ENCODE measurements at regions not wholly inside any gene's neighbourhood (a gene's known extent, or its start where the extent isn't known, plus 50 kb on each side); places are given as distances from the start of the nearest gene placed in this dataset.
"Not testable (repeated sequence)": the region's sequence is repeated elsewhere in the genome, so short reads cannot be mapped to it uniquely, and the experiment has no call there.

DNA sequence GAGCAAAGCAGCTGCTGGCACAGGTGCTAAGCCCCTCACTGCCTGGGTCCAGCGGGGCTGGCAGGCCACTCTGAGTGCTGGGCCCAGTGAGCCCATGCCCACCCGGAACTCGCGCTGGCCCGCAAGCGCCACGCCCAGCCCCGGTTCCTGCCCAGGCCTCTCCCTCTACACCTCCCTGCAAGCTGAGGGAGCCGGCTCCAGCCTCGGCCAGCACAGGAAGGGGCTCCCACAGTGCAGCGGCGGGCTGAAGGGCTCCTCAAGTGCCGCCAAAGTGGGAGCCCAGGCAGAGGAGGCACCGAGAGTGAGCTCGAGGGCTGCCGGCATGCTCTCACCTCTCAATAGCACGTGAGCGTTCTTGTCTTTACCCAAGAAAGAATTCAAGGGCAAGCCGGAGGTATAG lies 219.5 kb upstream of the FRG2C start:
- not testable (repeated sequence) for DNase-seq (ENCODE audit: low read depth in 3 of 3)

DNA sequence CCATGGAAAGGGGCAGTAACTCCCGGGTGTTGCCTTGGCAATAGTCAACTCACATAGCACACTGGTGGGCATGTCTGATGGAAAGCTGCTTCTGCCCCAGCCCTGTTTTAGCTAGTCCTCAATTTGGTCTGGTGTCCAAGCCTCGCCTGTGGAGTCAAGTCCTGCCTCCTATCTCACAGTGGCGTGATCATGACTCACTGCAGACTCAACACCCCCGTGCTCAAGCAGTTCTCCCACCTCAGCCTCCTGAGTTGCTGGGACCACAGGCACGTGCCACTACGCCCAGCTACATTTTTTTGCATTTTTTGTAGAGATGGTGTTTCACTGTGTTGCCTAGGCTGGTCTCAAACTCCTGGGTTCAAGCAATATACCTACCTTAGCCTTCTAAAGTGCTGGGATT lies 218.9 kb upstream of the FRG2C start:
- not testable (repeated sequence) for DNase-seq (ENCODE audit: low read depth in 3 of 3)

DNA sequence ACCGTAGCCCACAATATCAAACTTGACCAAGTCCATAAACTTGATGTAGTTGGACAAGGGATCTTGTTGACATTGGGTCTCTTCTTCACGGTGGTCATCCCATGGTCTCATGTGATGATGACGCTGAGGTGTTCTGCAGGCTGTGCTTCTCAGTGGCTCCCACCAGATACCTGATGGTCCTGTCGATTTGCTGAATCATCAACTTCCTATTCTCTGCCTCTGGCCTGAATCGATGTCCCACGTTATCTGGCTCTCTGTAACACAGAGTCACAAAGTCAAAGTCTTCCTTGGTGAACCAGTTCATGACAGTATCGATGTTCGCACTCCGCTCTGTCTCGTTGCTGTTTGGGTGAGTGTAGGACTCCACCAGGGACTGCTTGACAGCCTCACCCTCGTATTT lies 217.2 kb upstream of the FRG2C start:
- not testable (repeated sequence) for DNase-seq (ENCODE audit: low read depth in 3 of 3)

DNA sequence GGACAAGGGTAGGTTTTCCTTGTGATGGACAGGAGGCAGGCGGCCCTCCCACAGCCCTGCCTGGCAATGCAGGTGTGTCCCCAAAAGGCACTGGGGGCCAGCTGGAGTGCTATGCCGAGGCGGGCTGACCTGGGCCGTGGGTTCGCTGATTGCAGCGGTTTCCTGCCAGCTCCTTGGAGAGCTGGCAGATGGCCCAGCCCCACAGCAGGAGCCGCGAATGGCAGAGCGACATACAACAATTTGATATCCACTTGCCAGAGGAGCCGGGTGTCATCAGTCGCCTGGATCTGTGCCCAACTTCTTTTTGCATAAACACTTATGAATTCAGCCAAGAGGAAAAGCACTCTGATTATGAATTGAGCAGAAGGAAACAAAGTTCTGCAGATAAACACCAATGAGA lies 210.8 kb upstream of the FRG2C start:
- not testable (repeated sequence) for DNase-seq (ENCODE audit: low read depth in 3 of 3)

DNA sequence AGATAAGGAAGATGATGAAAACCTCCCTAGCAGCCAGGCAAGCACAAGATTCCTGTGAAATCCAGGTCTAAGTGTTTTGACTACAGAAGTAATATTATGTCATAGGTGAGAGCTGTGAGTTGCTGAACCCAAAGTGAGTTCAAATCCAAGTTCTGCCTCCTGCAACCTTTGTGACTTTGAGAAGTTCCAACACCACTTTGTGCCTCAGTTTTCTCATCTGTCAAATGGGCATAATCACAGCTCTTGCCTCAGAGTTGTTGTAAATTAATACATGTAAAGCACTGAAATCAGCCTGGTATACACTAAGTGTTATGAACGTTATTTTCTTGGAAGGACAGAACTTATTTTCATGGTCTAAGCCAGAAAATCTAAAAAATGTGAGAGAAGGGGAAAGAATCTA lies 210.3 kb upstream of the FRG2C start:
- not testable (repeated sequence) for DNase-seq (ENCODE audit: low read depth in 3 of 3)

DNA sequence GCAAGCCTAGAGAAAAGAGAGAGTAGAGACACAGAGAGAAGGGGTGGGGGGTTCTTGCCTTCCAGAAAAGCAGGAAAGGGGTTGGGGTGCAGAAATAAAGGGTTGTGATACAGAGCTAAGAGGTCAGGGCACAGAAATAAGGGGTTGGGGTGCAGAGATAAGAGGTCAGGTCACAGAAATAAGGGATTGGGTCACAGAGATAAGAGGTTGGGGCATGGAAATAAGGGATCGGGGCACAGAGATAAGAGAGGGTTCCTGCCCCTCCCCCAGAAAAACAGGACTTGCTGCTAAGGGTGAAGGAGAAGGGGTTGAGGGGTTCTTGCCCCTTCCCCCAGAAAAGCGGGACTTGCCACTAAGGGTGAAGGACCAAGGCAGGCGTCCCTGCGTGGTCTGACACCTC lies 189.6 kb upstream of the FRG2C start:
- DNase-seq (ENCODE audit: low read depth in 3 of 3): not testable (repeated sequence)

DNA sequence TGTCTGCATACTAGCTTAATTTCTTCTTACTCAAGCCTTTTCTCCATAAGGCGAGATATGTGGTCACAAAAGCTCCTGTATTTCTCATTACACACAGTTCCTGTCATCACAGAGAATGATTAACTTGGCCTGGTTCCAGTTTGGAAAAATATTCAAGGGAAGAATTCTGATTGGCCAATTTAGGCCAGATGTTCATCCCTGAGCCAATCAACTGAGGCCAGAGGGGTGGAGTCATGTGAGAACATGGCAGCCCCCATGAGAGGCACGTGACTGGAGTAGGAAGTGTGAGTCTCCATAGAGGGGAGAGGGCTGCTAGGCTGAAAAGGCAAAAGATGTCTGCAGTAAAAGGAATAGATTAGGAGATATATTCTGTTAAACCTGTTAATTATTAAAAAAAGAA lies 167.5 kb upstream of the FRG2C start:
- DNase-seq (ENCODE audit: low read depth in 3 of 3): not testable (repeated sequence)

DNA sequence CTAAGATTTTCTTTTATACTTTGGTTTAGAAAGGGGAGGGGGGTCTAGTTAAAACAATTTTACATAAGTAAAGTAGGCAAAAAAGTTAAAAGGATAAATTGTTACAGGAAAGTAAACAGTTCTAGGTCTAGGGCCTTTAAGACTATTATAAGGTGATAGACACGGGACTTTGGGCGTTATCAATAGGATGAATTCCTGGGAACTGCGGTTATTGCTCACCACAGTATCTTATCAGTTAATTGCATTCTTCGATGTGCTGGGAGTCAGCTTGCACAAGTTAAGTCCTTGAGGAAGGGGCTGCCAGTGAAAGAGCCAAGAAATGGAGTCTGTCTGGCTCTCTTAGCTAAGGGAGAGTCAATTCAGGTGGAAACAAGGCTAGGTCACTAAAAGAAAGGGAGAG lies 163.8 kb upstream of the FRG2C start:
- DNase-seq (ENCODE audit: low read depth in 3 of 3): not testable (repeated sequence)

DNA sequence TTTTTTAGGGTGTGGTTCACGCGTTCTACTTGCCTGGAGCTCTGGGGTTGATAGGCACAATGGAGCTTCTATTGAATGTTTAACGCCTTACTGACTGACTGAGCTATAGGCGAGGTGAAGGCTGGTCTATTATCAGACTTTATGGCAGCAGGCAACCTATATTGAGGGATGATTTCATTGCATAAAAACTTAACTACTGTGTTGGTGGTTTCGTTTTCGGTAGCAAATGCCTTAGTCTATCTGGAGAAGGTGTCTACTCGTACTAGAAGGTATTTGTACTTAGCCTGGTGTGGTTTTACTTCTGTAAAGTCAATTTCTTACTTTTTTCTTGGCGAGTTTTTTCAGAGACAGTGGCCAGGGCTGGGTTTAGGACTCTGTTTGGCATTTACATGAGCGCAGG lies 162.0 kb upstream of the FRG2C start:
- DNase-seq (ENCODE audit: low read depth in 3 of 3): not testable (repeated sequence)

DNA sequence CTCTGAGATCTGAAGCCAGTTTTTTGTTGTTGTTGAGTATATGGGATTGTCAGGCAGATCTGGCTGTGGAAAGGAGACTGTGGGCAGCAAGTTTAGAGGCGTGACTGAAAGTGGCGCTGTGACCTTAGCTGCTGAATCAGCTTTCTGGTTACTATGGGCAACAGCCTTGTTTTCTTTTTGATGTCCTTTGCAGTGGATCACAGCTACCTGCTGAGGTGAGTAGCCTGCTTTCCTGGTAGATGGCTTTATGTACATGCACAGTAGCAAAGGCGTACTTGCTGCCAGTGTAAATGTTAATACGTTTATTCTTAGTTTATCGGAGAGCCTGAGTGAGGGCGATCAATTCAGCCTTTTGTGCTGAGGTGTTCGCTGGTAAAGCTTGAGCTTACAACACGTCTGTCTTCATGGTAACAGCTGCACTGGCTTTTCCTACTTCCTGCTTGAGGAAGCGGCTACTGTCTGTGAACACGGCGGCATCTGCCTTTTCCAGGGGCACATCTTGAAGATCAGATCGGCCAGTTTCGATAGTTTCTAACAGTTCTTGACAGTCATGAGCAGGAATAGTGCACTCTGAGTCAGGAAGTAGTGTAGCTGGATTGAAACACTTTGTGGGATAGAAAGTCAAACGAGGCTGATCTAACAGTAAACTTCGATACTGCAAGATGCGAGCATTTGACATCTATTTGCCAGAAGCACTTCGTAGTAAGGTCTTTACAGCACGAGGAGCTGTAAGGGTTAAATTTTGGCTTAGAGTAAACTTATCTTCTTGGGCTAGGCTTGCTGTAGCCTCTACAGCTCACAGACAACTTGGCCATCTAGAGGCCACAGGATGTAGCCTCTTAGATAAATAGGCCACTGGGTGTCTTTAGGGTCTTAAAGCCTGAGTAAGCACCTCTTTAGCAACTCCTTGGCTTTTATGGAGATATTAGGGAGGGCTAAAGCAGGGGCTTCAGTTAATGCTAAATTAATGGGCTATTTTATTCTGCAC lies 161.1 kb upstream of the FRG2C start:
- DNase-seq (ENCODE audit: low read depth in 3 of 3): not testable (repeated sequence)

DNA sequence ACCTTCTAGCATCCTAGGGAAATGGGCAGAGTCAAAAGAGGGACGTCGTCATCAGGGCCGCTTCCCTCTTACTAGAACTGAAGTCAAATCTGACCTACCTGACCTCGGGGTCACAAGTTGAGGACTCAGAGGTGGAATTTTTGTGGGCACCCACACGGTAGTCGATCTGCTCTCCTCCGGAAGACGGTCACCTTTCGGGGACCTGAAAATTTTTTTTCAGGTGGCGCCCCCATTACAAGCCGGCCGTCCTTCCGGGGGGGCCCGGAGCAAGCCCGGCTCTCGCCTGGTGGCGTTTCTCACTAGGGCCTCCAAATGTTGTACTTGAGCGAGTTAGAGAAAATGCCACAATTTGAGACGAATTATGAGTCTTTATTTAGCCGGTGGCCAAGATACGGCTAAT lies 157.5 kb upstream of the FRG2C start:
- no peak for DNase-seq (ENCODE audit: low read depth in 3 of 3)

DNA sequence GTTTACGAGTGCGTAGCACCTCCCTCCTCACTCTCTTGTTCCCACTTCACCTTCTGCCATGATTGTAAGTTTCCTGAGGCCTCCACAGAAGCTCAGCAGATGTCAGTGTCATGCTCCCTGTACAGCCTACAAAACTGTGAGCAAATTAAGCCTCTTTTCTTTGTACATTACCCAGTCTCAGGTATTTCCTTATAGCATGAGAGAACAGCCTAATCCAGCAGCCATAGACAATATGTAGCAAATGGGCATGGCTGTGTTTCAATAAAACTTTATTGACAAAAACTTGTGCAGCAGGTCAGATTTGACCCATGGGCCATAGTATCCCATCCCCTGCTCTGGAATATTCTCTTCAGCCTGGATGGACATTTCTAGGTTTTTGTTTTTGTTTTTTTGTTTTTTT lies 156.2 kb upstream of the FRG2C start:
- not testable (repeated sequence) for DNase-seq (ENCODE audit: low read depth in 3 of 3)

DNA sequence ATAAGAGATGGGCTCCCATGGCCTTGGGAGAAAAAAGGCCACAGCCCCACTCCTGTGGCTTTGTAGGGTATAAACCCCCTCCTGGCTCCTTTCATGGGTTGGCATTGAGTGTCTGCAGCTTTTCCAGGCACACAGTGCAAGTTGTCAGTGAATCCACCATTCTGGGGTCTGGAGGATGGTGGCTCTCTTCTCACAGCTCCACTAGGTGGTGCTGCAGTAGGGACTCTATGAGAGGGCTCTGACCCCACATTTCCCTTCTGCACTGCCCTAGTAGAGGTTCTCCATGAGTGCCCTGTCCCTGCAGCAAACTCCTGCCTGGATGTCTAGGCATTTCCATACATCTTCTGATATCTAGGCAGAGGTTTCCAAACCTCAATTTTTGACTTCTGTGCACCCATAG lies 136.5 kb upstream of the FRG2C start:
- DNase-seq (ENCODE audit: low read depth in 3 of 3): not testable (repeated sequence)

DNA sequence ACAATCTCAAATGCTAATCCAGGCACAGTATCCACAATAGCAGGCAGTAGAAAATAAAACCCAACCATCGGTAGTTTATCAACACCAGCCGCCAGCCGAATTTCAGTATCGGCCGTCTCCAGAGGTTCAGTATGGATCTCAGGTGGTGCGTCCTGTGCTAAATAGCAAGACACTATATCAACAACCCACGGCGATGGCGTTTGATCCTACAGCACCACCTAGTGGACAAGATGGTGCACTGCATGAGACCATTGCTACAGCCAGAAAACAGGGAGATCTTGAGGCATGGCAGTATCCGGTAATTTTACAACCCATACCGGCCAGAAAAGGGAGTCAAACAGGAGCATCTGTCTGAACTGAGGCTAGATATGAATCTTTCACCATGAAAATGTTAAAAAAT lies 112.0 kb upstream of the FRG2C start:
- not testable (repeated sequence) for DNase-seq (ENCODE audit: low read depth in 3 of 3)

DNA sequence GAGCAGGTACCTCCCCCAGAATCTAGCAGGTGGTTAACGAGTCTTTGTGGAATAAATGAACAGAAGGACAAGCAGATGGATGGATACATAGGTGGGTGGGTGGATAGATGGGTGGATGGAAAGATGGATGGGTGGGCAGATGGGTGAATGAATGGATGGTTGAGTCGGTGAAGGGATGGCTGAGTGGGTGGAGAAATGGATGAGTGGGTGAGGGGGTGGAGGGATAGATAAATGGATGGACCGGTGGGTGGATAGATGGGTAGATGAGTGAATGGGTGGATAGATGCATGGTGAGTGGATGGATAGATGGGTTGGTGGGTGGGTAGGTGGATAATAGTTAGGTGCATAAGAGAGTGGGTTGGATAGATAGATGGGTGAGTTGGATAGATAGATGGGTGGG lies 99.7 kb upstream of the FRG2C start:
- not testable (repeated sequence) for DNase-seq (ENCODE audit: low read depth in 3 of 3)

DNA sequence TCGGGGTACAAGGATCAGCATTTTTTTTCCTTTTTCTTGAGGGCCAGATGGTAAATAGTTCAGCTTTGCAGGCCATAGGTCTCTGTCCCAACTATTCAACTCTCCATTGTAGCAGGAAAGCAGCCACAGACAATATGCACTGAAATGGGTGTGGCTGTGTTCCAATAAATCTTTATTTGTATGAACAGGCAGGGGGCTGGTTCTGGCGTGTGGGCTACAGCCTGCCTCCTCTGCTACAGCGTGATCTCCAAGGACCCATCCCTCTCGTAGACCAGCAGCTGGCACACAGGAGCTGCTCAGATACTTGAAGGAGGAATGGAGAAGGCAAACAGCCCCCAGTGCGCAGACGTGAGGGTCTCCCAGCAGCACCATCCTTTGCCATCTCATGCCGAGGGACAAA lies 91.8 kb upstream of the FRG2C start:
- not testable (repeated sequence) for DNase-seq (ENCODE audit: low read depth in 3 of 3)

DNA sequence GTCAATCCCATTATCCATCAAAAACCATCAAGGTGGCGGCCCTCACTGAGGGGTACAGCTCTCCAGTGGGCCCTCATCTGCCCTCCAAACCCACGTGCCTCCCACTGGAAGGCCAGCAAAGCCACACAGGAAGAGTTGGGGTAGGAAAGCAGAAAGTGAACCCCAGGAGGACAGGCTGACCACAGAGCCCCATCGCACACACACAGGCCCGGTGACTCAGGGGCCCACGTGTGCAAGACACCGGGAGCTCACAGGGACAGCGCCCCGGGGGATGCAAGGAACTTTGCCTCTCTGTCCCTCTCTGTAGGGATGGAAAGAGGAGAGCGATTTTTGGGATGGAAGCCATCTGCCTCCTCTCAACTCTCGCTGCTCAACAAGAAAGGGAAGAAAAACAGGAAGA lies 85.0 kb upstream of the FRG2C start:
- not testable (repeated sequence) for DNase-seq (ENCODE audit: low read depth in 3 of 3)

DNA sequence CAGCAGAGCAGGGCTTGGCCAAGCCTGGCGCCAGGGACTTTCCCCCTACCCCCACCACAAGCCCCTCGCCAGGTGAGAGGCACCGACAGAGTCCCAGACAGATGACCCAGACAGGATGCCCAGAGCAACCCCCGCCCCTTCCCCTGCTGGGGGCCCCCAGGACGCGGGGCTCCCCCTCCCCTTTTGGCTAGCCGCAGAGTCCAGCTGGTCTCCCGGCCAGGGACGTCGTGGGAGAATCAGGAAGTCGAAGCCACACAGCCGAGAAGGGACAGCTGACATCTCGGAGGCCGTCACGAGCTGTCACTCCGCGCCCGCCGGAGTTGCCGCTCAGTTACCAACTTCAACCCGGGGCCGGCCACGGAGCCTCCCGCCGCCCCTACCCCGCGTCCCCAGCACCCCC lies 84.6 kb upstream of the FRG2C start:
- not testable (repeated sequence) for DNase-seq (ENCODE audit: low read depth in 3 of 3)

DNA sequence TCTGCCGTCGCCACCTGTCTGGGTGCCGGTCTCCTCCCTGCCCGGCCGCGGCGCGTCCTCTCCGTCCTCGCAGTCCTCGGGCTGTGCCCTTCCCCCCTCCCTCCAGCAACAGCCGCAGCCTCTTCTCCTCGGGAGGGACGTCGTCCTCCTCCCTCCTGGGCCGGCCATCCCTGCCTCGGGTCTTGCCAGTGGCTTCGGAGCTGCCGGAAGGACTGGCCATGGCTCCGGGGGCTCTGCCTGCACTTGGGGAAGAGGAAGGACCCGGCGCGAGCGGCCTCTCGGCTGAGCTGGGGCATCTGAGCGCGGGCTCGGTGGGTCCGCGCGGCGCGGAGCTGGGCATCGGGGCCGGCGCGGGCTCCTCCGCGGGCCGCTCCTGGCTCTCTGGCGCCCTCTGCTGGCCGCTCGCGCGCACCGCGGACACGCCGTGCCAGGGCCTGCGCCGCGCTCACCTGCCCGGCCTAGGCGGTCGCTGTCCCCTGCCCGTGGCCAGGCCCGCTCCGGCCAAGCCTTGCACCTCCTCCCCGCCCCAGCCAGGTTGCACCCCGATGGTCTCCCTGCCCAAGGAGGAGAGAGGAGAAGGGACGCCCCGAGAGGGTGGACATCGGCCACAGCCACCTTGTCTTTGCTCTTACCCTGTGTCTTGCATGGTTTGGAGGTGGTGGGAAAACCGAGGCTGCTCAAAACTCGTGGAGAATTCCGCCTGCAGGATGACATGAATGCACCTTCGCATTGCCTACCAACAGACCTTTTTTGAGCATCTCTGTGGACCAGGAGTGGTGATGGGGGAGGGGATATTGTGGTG lies 83.9 kb upstream of the FRG2C start:
- DNase-seq (ENCODE audit: low read depth in 3 of 3): peak in 2 of 3 experiments; percentile 20 to 35

DNA sequence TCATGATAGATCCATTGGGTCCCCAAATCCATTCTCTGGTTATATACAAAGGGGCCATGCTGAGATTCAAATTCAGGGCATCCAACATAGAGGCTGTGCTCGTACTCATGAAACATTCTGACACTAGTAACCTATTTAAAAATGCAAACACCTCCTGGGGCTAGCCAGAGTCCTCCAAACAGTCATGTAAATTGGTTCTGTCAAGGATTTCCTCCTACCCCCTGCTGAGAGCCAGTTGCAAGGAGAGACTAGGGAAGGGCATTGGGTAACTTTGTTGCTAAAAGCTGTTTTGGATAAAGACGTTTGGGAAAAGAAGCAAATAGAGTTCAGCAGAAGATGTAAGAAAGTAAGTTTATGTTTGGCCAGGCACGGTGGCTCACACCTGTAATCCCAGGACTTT lies 81.6 kb upstream of the FRG2C start:
- DNase-seq (ENCODE audit: low read depth in 3 of 3): not testable (repeated sequence)

DNA sequence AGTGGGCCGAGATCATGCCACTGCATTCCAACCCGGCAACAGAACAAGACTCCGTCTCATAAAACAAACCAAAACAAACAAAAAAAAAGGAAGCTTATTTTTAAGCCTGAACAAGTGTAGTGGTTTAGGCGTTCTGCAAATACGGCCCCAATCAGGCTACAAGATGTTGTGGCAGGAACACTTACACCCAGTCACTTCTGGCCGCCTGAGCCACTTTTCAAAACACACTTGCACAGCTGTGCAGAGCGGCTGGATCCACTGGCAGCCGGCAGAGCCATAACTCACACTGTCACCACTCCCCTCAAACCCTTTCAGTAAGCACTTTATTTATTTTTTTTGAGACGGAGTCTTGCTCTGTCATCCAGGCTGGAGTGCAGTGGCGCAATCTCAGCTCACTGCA lies 81.0 kb upstream of the FRG2C start:
- DNase-seq (ENCODE audit: low read depth in 3 of 3): not testable (repeated sequence)

DNA sequence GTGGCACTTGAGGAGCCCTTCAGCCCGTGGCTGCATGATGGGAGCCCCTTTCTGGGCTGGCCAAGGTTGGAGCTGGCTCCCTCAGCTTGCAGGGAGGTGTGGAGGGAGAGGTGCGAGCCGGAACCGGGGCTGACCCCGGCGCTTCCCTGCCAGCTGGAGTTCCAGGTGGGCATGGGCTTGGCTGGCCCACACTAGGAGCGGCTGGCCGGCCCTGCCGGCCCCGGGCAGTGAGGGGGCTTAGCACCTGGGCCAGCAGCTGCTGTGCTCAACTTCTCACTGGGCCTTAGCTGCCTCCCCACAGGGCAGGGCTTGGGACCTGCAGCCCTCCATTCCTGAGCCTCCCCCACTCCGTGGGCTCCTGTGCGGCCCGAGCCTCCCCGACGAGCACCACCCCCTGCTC lies 76.4 kb upstream of the FRG2C start:
- not testable (repeated sequence) for DNase-seq (ENCODE audit: low read depth in 3 of 3)

DNA sequence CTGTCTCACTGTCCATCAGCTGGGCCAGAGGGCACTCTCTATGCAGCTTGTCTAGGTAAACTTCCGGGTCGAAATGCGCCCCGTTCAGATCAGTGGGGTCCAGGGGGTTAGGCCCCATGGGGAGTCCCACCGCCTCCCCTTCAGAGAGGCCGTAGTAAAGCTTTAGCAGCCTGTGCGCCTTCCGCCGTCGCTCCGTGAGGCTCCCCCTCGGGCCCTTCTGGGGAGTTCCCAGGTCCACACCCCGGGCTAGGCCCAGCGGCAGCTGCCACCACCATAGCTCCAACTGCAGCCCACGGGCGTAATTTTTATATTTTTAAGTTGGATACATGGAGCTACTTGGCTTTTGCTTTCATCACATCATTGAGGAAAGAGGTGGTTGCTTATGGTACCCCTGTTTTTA lies 73.7 kb upstream of the FRG2C start:
- DNase-seq (ENCODE audit: low read depth in 3 of 3): not testable (repeated sequence)

Data from stimulated activated CD4-positive, alpha-beta T cell treated with anti-CD3 and anti-CD28 coated beads, TNF-alpha, amount 100 ng/mL, for 4 hours (primary cell).